Ishikawa (cell line): ENCODE measurements at regions not wholly inside any gene's neighbourhood (a gene's known extent, or its start where the extent isn't known, plus 50 kb on each side); places are given as distances from the start of the nearest gene placed in this dataset.

Source experiments
- CEBPB ChIP-seq: IDR thresholded peaks from 2 replicates; pipeline ENCODE4 v1.6.1; 2012
- CREB1 ChIP-seq: IDR thresholded peaks from 2 replicates; pipeline ENCODE4 v1.6.1; 2012; ENCODE audit warnings: low read depth
- EGR1 ChIP-seq: IDR thresholded peaks from 2 replicates; pipeline ENCODE4 v1.6.1; 2012
- EP300 ChIP-seq: IDR thresholded peaks from 2 replicates; pipeline ENCODE4 v1.6.1; 2012; ENCODE audit warnings: borderline replicate concordance
- FOXM1 ChIP-seq: IDR thresholded peaks from 2 replicates; pipeline ENCODE4 v1.6.1; 2012; ENCODE audit warnings: low read depth, borderline replicate concordance
- NFIC ChIP-seq: IDR thresholded peaks from 2 replicates; pipeline ENCODE4 v1.6.1; 2012
- RAD21 ChIP-seq: IDR thresholded peaks from 2 replicates; pipeline ENCODE4 v1.6.1; 2012; ENCODE audit warnings: low read depth
- TAF1 ChIP-seq: IDR thresholded peaks from 2 replicates; pipeline ENCODE4 v1.6.1; 2012; ENCODE audit warnings: low read depth, mild to moderate bottlenecking
- TCF12 ChIP-seq: IDR thresholded peaks from 2 replicates; pipeline ENCODE4 v1.6.1; 2012; ENCODE audit warnings: low read depth
- TEAD4 ChIP-seq: IDR thresholded peaks from 2 replicates; pipeline ENCODE4 v1.6.1; 2012
- YY1 ChIP-seq: IDR thresholded peaks from 2 replicates; pipeline ENCODE4 v1.6.1; 2012; ENCODE audit warnings: low read depth
- ZBTB7A ChIP-seq: IDR thresholded peaks from 2 replicates; pipeline ENCODE4 v1.6.1; 2012; ENCODE audit warnings: low read depth
- TF ChIP-seq, protein P1 (sequence below): IDR thresholded peaks from 2 replicates; pipeline ENCODE4 v1.6.1; 2012
- TF ChIP-seq, protein P2 (sequence below): IDR thresholded peaks from 2 replicates; pipeline ENCODE4 v1.6.1; 2012
- TF ChIP-seq, protein P3 (sequence below): IDR thresholded peaks from 2 replicates; pipeline ENCODE4 v1.6.1; 2012; ENCODE audit warnings: low read depth, mild to moderate bottlenecking

DNA sequence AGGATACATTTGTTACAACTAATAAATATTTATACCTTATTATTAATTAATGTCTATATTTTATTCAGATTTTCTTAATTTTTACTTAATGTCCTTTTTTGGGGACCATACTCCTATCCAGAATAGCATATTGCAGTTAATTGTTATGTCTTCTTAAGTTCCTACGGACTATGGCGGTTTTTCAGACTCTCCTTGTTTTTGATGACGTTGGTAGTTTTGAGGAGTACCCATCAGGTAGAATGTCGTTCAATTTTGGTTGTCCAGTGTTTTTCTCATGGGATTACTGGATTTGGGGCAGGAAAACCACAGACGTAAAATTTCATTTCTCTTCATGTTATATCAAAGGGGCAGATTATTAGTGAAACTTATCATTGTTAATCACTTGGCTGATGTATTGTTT, 223.7 kb downstream of the ISL1 start:
- TF ChIP-seq YY1, result no peak
- TF ChIP-seq TEAD4, result no peak
- TF ChIP-seq, protein P1, sequence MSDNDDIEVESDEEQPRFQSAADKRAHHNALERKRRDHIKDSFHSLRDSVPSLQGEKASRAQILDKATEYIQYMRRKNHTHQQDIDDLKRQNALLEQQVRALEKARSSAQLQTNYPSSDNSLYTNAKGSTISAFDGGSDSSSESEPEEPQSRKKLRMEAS, result no peak
- TF ChIP-seq CREB1, result no peak
- TF ChIP-seq NFIC, result no peak
- no peak for TF ChIP-seq RAD21
- no peak for TF ChIP-seq ZBTB7A
- no peak for TF ChIP-seq TCF12
- no peak for TF ChIP-seq TAF1
- no peak for TF ChIP-seq CEBPB
- TF ChIP-seq, protein P2, sequence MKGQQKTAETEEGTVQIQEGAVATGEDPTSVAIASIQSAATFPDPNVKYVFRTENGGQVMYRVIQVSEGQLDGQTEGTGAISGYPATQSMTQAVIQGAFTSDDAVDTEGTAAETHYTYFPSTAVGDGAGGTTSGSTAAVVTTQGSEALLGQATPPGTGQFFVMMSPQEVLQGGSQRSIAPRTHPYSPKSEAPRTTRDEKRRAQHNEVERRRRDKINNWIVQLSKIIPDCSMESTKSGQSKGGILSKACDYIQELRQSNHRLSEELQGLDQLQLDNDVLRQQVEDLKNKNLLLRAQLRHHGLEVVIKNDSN, result no peak
- TF ChIP-seq FOXM1, result no peak
- TF ChIP-seq EGR1, result no peak
- no peak for TF ChIP-seq EP300
- TF ChIP-seq, protein P3, sequence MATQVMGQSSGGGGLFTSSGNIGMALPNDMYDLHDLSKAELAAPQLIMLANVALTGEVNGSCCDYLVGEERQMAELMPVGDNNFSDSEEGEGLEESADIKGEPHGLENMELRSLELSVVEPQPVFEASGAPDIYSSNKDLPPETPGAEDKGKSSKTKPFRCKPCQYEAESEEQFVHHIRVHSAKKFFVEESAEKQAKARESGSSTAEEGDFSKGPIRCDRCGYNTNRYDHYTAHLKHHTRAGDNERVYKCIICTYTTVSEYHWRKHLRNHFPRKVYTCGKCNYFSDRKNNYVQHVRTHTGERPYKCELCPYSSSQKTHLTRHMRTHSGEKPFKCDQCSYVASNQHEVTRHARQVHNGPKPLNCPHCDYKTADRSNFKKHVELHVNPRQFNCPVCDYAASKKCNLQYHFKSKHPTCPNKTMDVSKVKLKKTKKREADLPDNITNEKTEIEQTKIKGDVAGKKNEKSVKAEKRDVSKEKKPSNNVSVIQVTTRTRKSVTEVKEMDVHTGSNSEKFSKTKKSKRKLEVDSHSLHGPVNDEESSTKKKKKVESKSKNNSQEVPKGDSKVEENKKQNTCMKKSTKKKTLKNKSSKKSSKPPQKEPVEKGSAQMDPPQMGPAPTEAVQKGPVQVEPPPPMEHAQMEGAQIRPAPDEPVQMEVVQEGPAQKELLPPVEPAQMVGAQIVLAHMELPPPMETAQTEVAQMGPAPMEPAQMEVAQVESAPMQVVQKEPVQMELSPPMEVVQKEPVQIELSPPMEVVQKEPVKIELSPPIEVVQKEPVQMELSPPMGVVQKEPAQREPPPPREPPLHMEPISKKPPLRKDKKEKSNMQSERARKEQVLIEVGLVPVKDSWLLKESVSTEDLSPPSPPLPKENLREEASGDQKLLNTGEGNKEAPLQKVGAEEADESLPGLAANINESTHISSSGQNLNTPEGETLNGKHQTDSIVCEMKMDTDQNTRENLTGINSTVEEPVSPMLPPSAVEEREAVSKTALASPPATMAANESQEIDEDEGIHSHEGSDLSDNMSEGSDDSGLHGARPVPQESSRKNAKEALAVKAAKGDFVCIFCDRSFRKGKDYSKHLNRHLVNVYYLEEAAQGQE, result no peak

DNA sequence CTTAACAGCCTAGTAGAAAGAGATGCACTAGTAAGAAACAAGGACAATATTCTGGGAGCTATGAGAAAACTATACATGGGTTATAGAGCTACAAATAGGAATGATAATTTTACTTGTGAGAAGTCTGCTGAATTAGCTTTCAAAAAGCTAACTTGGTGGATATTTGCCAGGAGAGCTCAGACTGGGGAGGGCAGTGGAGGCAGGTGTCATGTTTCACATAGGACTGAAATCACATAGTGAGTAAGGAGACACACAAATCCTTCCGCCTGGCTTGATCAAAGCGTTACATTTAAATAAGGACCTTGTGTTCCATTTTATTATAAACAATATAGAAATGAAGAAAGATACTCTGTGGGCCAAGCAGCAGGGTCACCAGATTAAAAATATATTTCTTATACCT, 235.0 kb downstream of the ISL1 start:
- peak; percentile 29 for TF ChIP-seq NFIC
- TF ChIP-seq CEBPB, result no peak
- TF ChIP-seq EP300, result no peak
- no peak for TF ChIP-seq TEAD4
- no peak for TF ChIP-seq FOXM1

DNA sequence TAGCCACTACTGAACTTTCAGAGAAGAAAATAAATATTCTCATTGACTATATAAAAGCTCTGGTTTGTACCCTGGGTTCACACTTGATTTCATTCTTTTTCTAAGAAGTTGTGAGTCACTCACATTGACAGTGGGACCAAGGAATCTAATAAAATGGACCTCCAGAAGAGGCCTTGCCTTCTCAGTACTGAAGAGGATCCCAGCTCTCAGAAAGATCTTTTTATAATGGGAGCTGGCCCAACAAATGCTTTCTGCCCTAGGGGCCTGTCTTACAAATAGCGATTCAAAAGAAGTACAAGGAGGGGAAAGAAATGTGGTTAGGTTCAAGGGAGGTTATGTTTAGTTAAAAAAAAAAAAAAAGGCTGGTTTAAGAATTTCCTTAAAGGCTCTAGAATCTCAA, 237.9 kb downstream of the ISL1 start:
- no peak for TF ChIP-seq CREB1
- TF ChIP-seq EGR1, result no peak
- TF ChIP-seq FOXM1, result no peak
- TF ChIP-seq EP300, result no peak
- TF ChIP-seq TAF1, result no peak
- TF ChIP-seq, protein P3, result no peak

DNA sequence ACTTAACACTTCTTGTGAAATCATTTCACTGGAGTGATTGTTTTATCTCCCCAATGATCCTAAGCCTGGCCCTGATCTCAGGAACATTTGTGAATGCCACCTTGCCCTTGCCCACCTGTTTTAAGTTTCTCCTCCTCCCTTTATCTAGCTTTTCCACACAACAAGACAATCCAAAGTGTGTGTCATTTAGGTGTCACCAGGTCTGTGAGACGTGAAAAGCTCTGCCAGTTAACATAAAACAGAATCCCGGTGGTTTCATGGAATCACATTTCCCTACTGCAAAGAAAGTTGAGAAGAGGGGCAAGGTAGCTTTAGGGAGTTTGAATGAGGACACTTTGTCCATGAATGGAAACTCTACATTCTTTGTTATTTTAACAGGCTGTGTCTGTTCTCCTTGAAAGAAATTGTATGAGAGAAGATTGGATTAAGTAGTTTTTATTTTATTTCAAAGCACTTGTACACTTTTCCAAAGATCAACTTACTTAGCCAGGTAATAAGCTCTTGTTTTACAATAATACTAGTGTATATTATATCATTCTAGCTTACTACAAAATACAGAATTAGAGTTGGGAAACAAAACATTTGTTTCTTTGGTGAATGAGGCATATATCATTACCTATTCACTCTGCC, 239.0 kb downstream of the ISL1 start:
- no peak for TF ChIP-seq TAF1
- no peak for TF ChIP-seq FOXM1
- no peak for TF ChIP-seq NFIC

DNA sequence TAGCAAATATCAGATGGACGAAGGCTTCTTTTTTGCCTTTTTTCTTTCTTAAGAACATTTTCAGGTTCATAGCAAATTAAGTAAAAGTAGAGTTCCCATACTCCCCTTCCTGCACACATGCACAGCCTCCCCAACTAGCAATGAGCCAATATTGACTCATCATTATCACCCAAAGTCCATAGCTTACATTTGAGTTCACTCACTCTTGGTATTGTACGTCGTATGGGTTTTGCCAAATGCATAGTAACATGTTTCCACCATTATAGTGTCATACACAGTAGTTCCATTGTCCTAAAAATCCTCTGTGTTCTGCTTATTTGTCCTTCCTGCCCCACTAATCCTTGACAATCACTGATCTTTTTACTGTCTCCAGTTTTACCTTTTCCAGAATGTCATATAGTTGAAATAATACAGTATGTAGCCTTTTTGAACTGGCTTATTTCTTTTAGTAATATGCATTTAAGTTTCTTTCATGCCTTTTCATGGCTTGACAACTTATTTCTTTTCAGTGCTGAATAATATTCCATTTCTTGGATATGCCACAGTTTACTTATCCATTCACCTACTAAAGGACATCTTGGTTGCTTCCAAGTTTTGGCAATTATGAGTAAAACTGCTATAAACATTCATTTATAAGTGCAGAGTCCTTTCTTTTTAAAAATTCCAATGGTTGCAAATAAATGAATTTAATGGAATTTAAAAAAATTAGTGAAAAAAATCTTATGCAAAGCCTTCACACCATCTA, 242.1 kb downstream of the ISL1 start:
- TF ChIP-seq ZBTB7A, result no peak
- TF ChIP-seq EP300, result no peak
- TF ChIP-seq YY1, result no peak

DNA sequence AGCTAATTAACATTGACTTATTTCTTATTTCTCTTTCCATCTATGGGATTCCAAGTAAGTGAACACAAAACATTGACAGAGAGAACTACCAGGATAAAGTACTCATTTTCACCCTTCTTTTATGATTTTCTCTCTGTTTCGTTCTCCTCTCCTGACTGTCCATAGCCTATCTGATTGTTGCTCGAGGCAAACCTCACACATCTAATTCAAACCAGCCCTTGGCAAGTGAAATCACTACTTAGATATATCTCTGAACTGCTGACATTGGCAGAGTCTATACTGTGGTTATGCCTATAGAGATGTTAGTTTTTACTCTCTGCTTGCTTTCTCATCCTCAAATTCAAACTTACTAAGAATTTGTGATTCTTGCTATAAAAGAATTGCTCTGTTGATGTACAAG, 248.8 kb downstream of the ISL1 start:
- TF ChIP-seq EP300 (no peak), YY1 (no peak)

DNA sequence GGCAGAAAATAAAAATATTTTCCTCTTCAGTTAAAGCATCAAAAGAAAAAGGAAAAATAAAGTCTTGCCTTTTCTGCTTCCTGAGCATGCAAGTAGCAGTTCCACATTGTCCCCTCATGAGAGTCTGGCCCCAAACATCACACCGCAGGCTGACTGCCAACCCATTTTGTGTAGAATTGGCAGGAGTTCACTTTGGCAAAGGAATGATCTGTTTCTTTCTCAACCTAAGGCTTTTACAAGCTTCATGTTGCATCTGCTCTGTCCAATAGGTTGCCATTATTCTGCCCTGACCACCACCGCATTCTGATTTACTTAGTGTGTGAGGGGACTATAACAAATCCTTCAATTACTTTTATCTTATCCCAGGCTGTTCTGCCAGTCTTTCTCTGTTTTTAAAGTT, 249.5 kb downstream of the ISL1 start:
- TF ChIP-seq NFIC (peak; percentile 85), CREB1 (no peak), RAD21 (no peak)

DNA sequence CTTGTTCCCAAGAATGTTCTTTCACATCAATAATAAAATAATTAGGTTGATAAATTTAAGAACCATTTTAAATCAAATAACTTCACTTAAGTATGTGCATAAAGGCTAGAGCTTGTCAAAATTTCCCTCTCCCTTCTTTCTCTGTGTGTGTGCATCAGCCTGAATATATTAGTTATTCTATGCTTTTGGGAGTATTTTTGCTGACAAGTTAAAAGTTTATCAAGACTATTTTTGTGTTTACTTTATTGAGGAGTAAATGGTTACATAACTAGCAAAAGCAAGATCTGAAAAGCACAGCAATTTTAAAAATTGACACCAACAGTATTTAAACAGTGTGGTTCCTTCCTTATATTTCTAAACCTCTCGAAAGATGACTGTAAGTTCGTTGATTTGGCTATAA, 261.7 kb downstream of the ISL1 start:
- no peak for TF ChIP-seq RAD21
- TF ChIP-seq ZBTB7A, result no peak
- no peak for TF ChIP-seq CREB1
- no peak for TF ChIP-seq YY1
- no peak for TF ChIP-seq TAF1
- TF ChIP-seq EP300, result no peak
- TF ChIP-seq, protein P1, result no peak
- no peak for TF ChIP-seq EGR1
- TF ChIP-seq TEAD4, result no peak
- TF ChIP-seq, protein P2, result no peak
- TF ChIP-seq, protein P3, result no peak
- TF ChIP-seq NFIC, result no peak
- TF ChIP-seq CEBPB, result no peak
- TF ChIP-seq FOXM1, result no peak
